Loucy (cell line): ENCODE measurements at regions not wholly inside any gene's neighbourhood (a gene's known extent, or its start where the extent isn't known, plus 50 kb on each side); places are given as distances from the start of the nearest gene placed in this dataset.
"Not testable (repeated sequence)": the region's sequence is repeated elsewhere in the genome, so short reads cannot be mapped to it uniquely, and the experiment has no call there.

Experiments
- CTCF ChIP-seq: fragments of 200-600 bp; sonication (generic); conservative IDR thresholded peaks from 2 replicates; pipeline ENCODE4 v1.5.1; 2014; ENCODE audit warnings: mild to moderate bottlenecking, antibody characterized with exemption, low read length
- EZH2phosphoT487 ChIP-seq: fragments of 200-600 bp; IDR thresholded peaks from 2 replicates; pipeline ENCODE4 v1.6.1; 2018; ENCODE audit warnings: antibody characterized with exemption, mild to moderate bottlenecking, moderate library complexity, borderline replicate concordance

GRCh38 chr2:187784138-187784537 lies 229.9 kb upstream of the TFPI start:
- TF ChIP-seq EZH2phosphoT487, CTCF: not testable (repeated sequence)
